HEK293 (cell line): ENCODE measurements at regions not wholly inside any gene's neighbourhood (a gene's known extent, or its start where the extent isn't known, plus 50 kb on each side); places are given as distances from the start of the nearest gene placed in this dataset.

Source experiments
- CTCF ChIA-PET: fragments of 350-600 bp; formaldehyde crosslinking; extraction: SDS; loops from one replicate; lab custom pipeline; 2021; ENCODE audit warnings: antibody characterized with exemption; lab: Yijun Ruan, JAX
- POLR2A ChIA-PET: fragments of 300-600 bp; formaldehyde crosslinking; extraction: SDS; loops from one replicate; lab custom pipeline; 2020; ENCODE audit warnings: antibody characterized with exemption, inconsistent platforms; lab: Yijun Ruan, JAX
- H3K27ac ChIP-seq: fragments of 200-500 bp; sonication (Bioruptor generic); 2 replicates; pipeline ENCODE4 v1.5.1; 2014; ENCODE audit warnings: low read depth, low read length, control low read depth, inconsistent platforms; ENCODE audit errors: extremely low read depth
- H3K36me3 ChIP-seq, 2 experiments: fragments of 200-500 bp in 1 of 2; sonication (Bioruptor generic) in 1 of 2; 1 replicate in 1 of 2; 2 replicates in 1 of 2; pipeline ENCODE4 v1.5.1; 2014 to 2017; ENCODE audit warnings: inconsistent platforms in 2 of 2, low read length in 2 of 2; ENCODE audit not compliant: control insufficient read depth in 2 of 2, insufficient read depth in 1 of 2
- H3K4me1 ChIP-seq: fragments of 200-500 bp; sonication (Bioruptor generic); 2 replicates; pipeline ENCODE4 v1.5.1; 2014; ENCODE audit warnings: mild to moderate bottlenecking, low read length, inconsistent platforms; ENCODE audit not compliant: control insufficient read depth, insufficient read depth
- H3K4me3 ChIP-seq: 2 replicates; pipeline ENCODE4 v1.5.1; 2011; ENCODE audit warnings: low read depth, mild to moderate bottlenecking, control low read depth, low read length, moderate library complexity
- H3K9me3 ChIP-seq: fragments of 200-500 bp; sonication (Bioruptor generic); 2 replicates; pipeline ENCODE4 v1.5.1; 2014; ENCODE audit warnings: low read depth, low read length, inconsistent platforms; ENCODE audit not compliant: control insufficient read depth, insufficient read depth
- EGR2 ChIP-seq: fragments of 450-650 bp; formaldehyde crosslinking; IDR thresholded peaks from 2 replicates; pipeline ENCODE4 v1.5.1; 2016; ENCODE audit warnings: low read depth, missing biosample characterization, missing genetic modification characterization
- HOXC10 ChIP-seq: sonication (generic); formaldehyde crosslinking; IDR thresholded peaks from 2 replicates; pipeline ENCODE4 v1.8.1; 2023; ENCODE audit warnings: mild to moderate bottlenecking, missing genetic modification reagents
- KLF16 ChIP-seq: fragments of 450-650 bp; formaldehyde crosslinking; IDR thresholded peaks from 2 replicates; pipeline ENCODE4 v1.5.1; 2017; ENCODE audit warnings: missing biosample characterization, missing genetic modification characterization
- KLF8 ChIP-seq: fragments of 450-650 bp; formaldehyde crosslinking; IDR thresholded peaks from 2 replicates; pipeline ENCODE4 v1.5.1; 2016; ENCODE audit warnings: missing biosample characterization, missing genetic modification characterization
- MYNN ChIP-seq: fragments of 450-650 bp; formaldehyde crosslinking; IDR thresholded peaks from 2 replicates; pipeline ENCODE4 v1.5.1; 2016; ENCODE audit warnings: missing biosample characterization, missing genetic modification characterization, borderline replicate concordance
- ZBTB17 ChIP-seq: fragments of 450-650 bp; formaldehyde crosslinking; IDR thresholded peaks from 2 replicates; pipeline ENCODE4 v1.5.1; 2016; ENCODE audit warnings: missing biosample characterization, missing genetic modification characterization
- ZFHX2 ChIP-seq: fragments of 450-650 bp; formaldehyde crosslinking; conservative IDR thresholded peaks from 2 replicates; pipeline ENCODE4 v1.5.1; 2016; ENCODE audit warnings: missing biosample characterization, missing genetic modification characterization
- ZNF114 ChIP-seq: fragments of 450-650 bp; formaldehyde crosslinking; IDR thresholded peaks from 2 replicates; pipeline ENCODE4 v1.5.0; 2017; ENCODE audit warnings: missing biosample characterization, missing genetic modification characterization
- ZNF146 ChIP-seq: fragments of 450-650 bp; formaldehyde crosslinking; IDR thresholded peaks from 2 replicates; pipeline ENCODE4 v1.5.1; 2016; ENCODE audit warnings: missing biosample characterization, missing genetic modification characterization
- ZNF155 ChIP-seq: fragments of 450-650 bp; formaldehyde crosslinking; IDR thresholded peaks from 2 replicates; pipeline ENCODE4 v1.5.1; 2016; ENCODE audit warnings: missing biosample characterization, missing genetic modification characterization
- ZNF157 ChIP-seq: fragments of 450-650 bp; formaldehyde crosslinking; IDR thresholded peaks from 2 replicates; pipeline ENCODE4 v1.5.1; 2016; ENCODE audit warnings: missing biosample characterization, missing genetic modification characterization
- ZNF202 ChIP-seq: fragments of 450-650 bp; formaldehyde crosslinking; IDR thresholded peaks from 2 replicates; pipeline ENCODE4 v1.5.1; 2016; ENCODE audit warnings: missing biosample characterization, missing genetic modification characterization, borderline replicate concordance
- ZNF366 ChIP-seq: fragments of 450-650 bp; formaldehyde crosslinking; conservative IDR thresholded peaks from 2 replicates; pipeline ENCODE4 v1.5.1; 2016; ENCODE audit warnings: missing biosample characterization, missing genetic modification characterization
- ZNF394 ChIP-seq: fragments of 450-650 bp; formaldehyde crosslinking; IDR thresholded peaks from 2 replicates; pipeline ENCODE4 v1.5.1; 2016; ENCODE audit warnings: missing biosample characterization, missing genetic modification characterization, mild to moderate bottlenecking, moderate library complexity, borderline replicate concordance
- ZNF423 ChIP-seq: fragments of 450-650 bp; formaldehyde crosslinking; IDR thresholded peaks from 2 replicates; pipeline ENCODE4 v1.5.1; 2016; ENCODE audit warnings: missing biosample characterization, missing genetic modification characterization
- ZNF426 ChIP-seq: fragments of 450-650 bp; formaldehyde crosslinking; IDR thresholded peaks from 2 replicates; pipeline ENCODE4 v1.5.1; 2017; ENCODE audit warnings: missing biosample characterization, missing genetic modification characterization, mild to moderate bottlenecking, inconsistent platforms, moderate library complexity
- ZNF48 ChIP-seq: fragments of 450-650 bp; formaldehyde crosslinking; IDR thresholded peaks from 2 replicates; pipeline ENCODE4 v1.5.1; 2016; ENCODE audit warnings: missing biosample characterization, missing genetic modification characterization
- ZNF501 ChIP-seq: fragments of 450-650 bp; formaldehyde crosslinking; IDR thresholded peaks from 2 replicates; pipeline ENCODE4 v1.5.1; 2016; ENCODE audit warnings: missing biosample characterization, missing genetic modification characterization
- ZNF514 ChIP-seq: fragments of 450-650 bp; formaldehyde crosslinking; IDR thresholded peaks from 2 replicates; pipeline ENCODE4 v1.5.1; 2016; ENCODE audit warnings: missing biosample characterization, missing genetic modification characterization
- ZNF521 ChIP-seq: fragments of 450-650 bp; formaldehyde crosslinking; IDR thresholded peaks from 2 replicates; pipeline ENCODE4 v1.5.1; 2017; ENCODE audit warnings: missing biosample characterization, mild to moderate bottlenecking, missing genetic modification characterization
- ZNF560 ChIP-seq: fragments of 450-650 bp; formaldehyde crosslinking; IDR thresholded peaks from 2 replicates; pipeline ENCODE4 v1.5.1; 2017; ENCODE audit warnings: missing biosample characterization, missing genetic modification characterization, borderline replicate concordance
- ZNF600 ChIP-seq: fragments of 450-650 bp; formaldehyde crosslinking; IDR thresholded peaks from 2 replicates; pipeline ENCODE4 v1.5.1; 2016; ENCODE audit warnings: missing biosample characterization, missing genetic modification characterization
- ZNF621 ChIP-seq: fragments of 450-650 bp; formaldehyde crosslinking; IDR thresholded peaks from 2 replicates; pipeline ENCODE4 v1.5.1; 2017; ENCODE audit warnings: missing biosample characterization, missing genetic modification characterization
- ZNF791 ChIP-seq: fragments of 450-650 bp; formaldehyde crosslinking; IDR thresholded peaks from 2 replicates; pipeline ENCODE4 v1.5.1; 2016; ENCODE audit warnings: missing biosample characterization, missing genetic modification characterization
- ZNF792 ChIP-seq: fragments of 450-650 bp; formaldehyde crosslinking; IDR thresholded peaks from 2 replicates; pipeline ENCODE4 v1.5.1; 2016; ENCODE audit warnings: missing biosample characterization, missing genetic modification characterization
- ZSCAN16 ChIP-seq: fragments of 450-650 bp; formaldehyde crosslinking; IDR thresholded peaks from 2 replicates; pipeline ENCODE4 v1.5.1; 2016; ENCODE audit warnings: missing biosample characterization, missing genetic modification characterization
- TF ChIP-seq, protein P1 (sequence below): fragments of 450-650 bp; formaldehyde crosslinking; IDR thresholded peaks from 2 replicates; pipeline ENCODE4 v1.5.1; 2017; ENCODE audit warnings: missing biosample characterization, missing genetic modification characterization
- TF ChIP-seq, protein P2 (sequence below): fragments of 450-650 bp; formaldehyde crosslinking; IDR thresholded peaks from 2 replicates; pipeline ENCODE4 v1.5.1; 2016; ENCODE audit warnings: missing biosample characterization, missing genetic modification characterization
- TF ChIP-seq, protein P3 (sequence below): fragments of 450-650 bp; formaldehyde crosslinking; IDR thresholded peaks from 2 replicates; pipeline ENCODE4 v1.5.1; 2016; ENCODE audit warnings: missing biosample characterization, missing genetic modification characterization

DNA sequence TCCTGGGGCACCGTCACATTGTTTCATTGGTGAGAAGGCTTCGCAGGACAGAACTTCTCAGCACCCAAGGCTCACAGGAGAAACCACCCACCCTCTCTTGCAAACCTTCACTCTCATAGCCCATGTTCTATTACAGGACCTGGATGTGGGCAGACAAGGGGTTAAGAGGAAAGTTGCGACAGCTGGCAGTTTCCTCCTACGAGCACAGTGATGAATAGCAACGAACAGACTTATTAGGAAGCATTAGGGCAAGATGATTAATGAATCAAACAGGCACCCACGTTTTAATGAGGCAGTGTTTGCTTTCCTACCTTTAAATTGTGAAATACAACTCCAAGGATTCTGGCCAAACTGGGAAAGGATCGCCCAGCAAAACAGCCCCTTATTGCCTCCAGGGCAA lies 339.3 kb downstream of the DRD1 start:
- Histone ChIP-seq H3K9me3 (no peaks in the 10 kb centered on the region; the same call in 1 of the 2 replicates), H3K36me3 (no peaks in the 10 kb centered on the region), H3K27ac (no peak overlapping the region), H3K4me1 (no peaks in the 10 kb centered on the region), H3K4me3 (no peak overlapping the region)
- POLR2A ChIA-PET: no interaction called here
- CTCF ChIA-PET: no interaction called here
- TF ChIP-seq ZNF791 (tag by site-specific recombination) (no peak), EGR2 (tag by site-specific recombination) (peak; percentile 29; the same call in 1 of the 2 replicates), ZNF426 (tag by site-specific recombination) (no peak), ZFHX2 (peak; percentile 28; the same call in 1 of the 2 replicates), HOXC10 (CRISPR knock-in tag) (no peak)
- TF ChIP-seq, protein P1, sequence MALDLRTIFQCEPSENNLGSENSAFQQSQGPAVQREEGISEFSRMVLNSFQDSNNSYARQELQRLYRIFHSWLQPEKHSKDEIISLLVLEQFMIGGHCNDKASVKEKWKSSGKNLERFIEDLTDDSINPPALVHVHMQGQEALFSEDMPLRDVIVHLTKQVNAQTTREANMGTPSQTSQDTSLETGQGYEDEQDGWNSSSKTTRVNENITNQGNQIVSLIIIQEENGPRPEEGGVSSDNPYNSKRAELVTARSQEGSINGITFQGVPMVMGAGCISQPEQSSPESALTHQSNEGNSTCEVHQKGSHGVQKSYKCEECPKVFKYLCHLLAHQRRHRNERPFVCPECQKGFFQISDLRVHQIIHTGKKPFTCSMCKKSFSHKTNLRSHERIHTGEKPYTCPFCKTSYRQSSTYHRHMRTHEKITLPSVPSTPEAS (tag by site-specific recombination): no peak

DNA sequence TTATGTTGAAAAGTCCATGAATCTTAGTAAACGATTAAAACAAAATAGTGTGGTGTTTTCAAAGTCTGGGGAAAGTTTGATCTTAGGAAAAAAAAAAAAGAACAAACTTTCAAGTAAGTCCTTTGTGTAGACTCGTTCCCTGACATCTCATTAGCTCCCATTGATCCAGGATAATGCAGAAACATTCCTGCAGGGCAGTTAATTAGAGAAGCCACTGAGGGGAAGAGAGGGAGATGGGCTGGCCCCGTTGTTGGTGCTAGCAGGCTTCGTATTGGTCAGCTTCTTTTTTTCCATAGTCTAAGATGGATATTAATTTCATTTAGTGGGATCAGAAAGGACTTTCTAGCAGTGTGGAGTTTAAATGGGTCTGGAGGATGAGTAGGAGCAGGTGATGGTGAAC lies 340.2 kb downstream of the DRD1 start:
- no peak for TF ChIP-seq KLF8
- no peak for TF ChIP-seq ZNF114 (tag by site-specific recombination)
- no peak for TF ChIP-seq ZNF202 (tag by site-specific recombination)
- TF ChIP-seq, protein P2, sequence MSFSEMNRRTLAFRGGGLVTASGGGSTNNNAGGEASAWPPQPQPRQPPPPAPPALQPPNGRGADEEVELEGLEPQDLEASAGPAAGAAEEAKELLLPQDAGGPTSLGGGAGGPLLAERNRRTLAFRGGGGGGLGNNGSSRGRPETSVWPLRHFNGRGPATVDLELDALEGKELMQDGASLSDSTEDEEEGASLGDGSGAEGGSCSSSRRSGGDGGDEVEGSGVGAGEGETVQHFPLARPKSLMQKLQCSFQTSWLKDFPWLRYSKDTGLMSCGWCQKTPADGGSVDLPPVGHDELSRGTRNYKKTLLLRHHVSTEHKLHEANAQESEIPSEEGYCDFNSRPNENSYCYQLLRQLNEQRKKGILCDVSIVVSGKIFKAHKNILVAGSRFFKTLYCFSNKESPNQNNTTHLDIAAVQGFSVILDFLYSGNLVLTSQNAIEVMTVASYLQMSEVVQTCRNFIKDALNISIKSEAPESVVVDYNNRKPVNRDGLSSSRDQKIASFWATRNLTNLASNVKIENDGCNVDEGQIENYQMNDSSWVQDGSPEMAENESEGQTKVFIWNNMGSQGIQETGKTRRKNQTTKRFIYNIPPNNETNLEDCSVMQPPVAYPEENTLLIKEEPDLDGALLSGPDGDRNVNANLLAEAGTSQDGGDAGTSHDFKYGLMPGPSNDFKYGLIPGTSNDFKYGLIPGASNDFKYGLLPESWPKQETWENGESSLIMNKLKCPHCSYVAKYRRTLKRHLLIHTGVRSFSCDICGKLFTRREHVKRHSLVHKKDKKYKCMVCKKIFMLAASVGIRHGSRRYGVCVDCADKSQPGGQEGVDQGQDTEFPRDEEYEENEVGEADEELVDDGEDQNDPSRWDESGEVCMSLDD: no peak
- no peak for TF ChIP-seq ZNF157 (tag by site-specific recombination)
- TF ChIP-seq ZNF600 (tag by site-specific recombination): no peak
- CTCF ChIA-PET: no interaction called here
- H3K36me3 ChIP-seq: no peaks in the 10 kb centered on the region
- POLR2A ChIA-PET: no interaction called here
- no peaks in the 10 kb centered on the region for H3K4me1 ChIP-seq
- H3K4me3 ChIP-seq: no peak overlapping the region
- H3K27ac ChIP-seq: no peak overlapping the region
- no peaks in the 10 kb centered on the region for H3K9me3 ChIP-seq

DNA sequence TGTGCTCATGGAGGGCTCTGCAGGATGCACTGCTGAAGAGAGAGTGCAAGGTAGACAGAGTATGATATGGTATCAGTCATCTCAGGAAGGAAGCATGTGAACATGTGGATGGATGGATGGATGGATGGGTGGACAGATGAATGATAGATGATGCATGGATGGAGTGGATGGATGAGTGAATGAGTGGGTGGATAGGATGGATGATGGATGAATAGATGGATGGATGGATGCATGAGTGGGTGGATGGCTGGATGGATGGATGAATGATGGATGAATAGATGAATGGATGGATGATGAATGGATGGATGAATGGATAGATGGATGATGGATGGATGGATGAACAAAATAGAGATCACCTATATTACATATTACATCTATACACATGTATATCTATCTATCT lies 341.3 kb downstream of the DRD1 start:
- POLR2A ChIA-PET: no interaction called here

DNA sequence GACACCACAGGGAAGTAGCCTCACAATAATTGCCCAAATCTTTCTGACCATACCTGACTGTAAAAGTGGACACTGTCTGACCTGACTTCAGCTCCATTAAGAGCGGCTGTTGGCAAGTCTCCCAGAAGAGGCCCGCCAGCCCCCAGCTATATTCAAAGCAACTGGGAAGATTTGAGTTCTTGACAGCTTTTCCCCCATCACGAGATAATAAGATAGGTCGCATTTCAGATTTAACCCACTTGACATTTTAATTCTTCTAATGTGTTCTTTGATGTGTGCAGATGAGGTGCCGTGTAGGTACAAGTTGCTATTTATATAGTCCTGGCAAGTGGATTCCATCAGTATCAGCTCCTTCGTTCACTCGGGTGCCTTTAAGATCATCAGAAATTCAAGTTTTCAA lies 345.7 kb downstream of the DRD1 start:
- Histone ChIP-seq H3K27ac (no peak overlapping the region), H3K4me3 (no peak overlapping the region), H3K4me1 (0 out of 2 replicates have a peak, but pooled peaks cover 4% of the 10 kb centered on the region), H3K36me3 (no peaks in the 10 kb centered on the region), H3K9me3 (no peaks in the 10 kb centered on the region)
- ChIA-PET CTCF (interaction anchor here (0.8 kb wide), 1 partner anchor 9 kb away, joined by 3 read pairs; no protein-coding TSS in a partner anchor), POLR2A (no interaction called here)
- no peak for TF ChIP-seq ZNF423 (tag by site-specific recombination)
- TF ChIP-seq KLF16 (tag by site-specific recombination): no peak
- TF ChIP-seq ZNF155 (tag by site-specific recombination): no peak
- TF ChIP-seq ZSCAN16 (tag by site-specific recombination): no peak
- TF ChIP-seq ZNF560 (tag by site-specific recombination): no peak
- TF ChIP-seq ZNF146 (tag by site-specific recombination): no peak
- no peak for TF ChIP-seq ZNF792 (tag by site-specific recombination)
- TF ChIP-seq, protein P3, sequence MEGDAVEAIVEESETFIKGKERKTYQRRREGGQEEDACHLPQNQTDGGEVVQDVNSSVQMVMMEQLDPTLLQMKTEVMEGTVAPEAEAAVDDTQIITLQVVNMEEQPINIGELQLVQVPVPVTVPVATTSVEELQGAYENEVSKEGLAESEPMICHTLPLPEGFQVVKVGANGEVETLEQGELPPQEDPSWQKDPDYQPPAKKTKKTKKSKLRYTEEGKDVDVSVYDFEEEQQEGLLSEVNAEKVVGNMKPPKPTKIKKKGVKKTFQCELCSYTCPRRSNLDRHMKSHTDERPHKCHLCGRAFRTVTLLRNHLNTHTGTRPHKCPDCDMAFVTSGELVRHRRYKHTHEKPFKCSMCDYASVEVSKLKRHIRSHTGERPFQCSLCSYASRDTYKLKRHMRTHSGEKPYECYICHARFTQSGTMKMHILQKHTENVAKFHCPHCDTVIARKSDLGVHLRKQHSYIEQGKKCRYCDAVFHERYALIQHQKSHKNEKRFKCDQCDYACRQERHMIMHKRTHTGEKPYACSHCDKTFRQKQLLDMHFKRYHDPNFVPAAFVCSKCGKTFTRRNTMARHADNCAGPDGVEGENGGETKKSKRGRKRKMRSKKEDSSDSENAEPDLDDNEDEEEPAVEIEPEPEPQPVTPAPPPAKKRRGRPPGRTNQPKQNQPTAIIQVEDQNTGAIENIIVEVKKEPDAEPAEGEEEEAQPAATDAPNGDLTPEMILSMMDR: no peak
- no peak for TF ChIP-seq ZNF514 (tag by site-specific recombination)
- no peak for TF ChIP-seq MYNN (tag by site-specific recombination)
- TF ChIP-seq ZNF394 (tag by site-specific recombination): no peak
- TF ChIP-seq ZNF48 (tag by site-specific recombination): no peak
- TF ChIP-seq ZNF621: no peak

More for the DNA sequence above, 341.3 kb downstream of the DRD1 start:
- H3K4me3 ChIP-seq: no peak overlapping the region
- no peaks in the 10 kb centered on the region for H3K36me3 ChIP-seq
- no peak overlapping the region for H3K27ac ChIP-seq
- CTCF ChIA-PET: no interaction called here
- H3K9me3 ChIP-seq: no peaks in the 10 kb centered on the region
- peak; percentile 99 for TF ChIP-seq ZBTB17 (tag by site-specific recombination)
- TF ChIP-seq ZNF521 (tag by site-specific recombination): 0 out of 2 replicates have a peak, but pooled peaks have one; percentile 32
- TF ChIP-seq ZNF366 (tag by site-specific recombination): peak; percentile 88
- no peak for TF ChIP-seq ZNF501 (tag by site-specific recombination)
- 0 out of 2 replicates have a peak, but pooled peaks cover 4% of the 10 kb centered on the region for H3K4me1 ChIP-seq
